NB4 (cell line): ENCODE measurements at regions not wholly inside any gene's neighbourhood (a gene's known extent, or its start where the extent isn't known, plus 50 kb on each side); places are given as distances from the start of the nearest gene placed in this dataset.

Source experiments
- MYC ChIP-seq: IDR thresholded peaks from 2 replicates; pipeline ENCODE4 v1.6.1; 2011; ENCODE audit warnings: low read depth, low read length
- POLR2A ChIP-seq: IDR thresholded peaks from 2 replicates; pipeline ENCODE4 v1.6.1; 2011; ENCODE audit warnings: mild to moderate bottlenecking; ENCODE audit not compliant: insufficient read length; ENCODE audit errors: extremely low read depth
- TF ChIP-seq, protein P1 (sequence below): IDR thresholded peaks from 2 replicates; pipeline ENCODE4 v1.6.1; 2011; ENCODE audit warnings: low read depth, low read length
- TF ChIP-seq, protein P2 (sequence below): IDR thresholded peaks from one replicate; pipeline ENCODE4 v1.5.1; 2012; ENCODE audit warnings: low read depth, low read length

DNA sequence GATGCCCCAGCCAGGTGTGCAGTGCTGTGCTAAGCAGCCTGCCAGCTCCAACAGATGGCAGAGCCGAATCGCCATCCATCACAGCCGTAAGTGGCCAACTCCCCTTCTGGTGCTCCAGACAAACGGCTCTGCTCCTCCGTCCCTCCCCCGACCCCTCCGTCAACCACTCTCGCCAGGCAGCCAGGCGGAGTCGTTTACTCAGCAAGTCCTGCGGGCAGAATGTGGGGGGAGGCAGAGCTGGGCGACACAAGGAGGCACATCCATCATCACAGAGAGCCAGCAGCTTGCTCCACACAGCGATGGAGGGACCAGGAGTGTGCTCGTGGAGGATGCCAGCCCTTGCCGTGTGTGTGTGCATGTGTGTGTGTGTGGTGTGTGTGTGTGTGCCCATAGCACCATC, 206.6 kb upstream of the GRIK3 start:
- TF ChIP-seq, protein P1, sequence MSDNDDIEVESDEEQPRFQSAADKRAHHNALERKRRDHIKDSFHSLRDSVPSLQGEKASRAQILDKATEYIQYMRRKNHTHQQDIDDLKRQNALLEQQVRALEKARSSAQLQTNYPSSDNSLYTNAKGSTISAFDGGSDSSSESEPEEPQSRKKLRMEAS: no peak
- TF ChIP-seq, protein P2, sequence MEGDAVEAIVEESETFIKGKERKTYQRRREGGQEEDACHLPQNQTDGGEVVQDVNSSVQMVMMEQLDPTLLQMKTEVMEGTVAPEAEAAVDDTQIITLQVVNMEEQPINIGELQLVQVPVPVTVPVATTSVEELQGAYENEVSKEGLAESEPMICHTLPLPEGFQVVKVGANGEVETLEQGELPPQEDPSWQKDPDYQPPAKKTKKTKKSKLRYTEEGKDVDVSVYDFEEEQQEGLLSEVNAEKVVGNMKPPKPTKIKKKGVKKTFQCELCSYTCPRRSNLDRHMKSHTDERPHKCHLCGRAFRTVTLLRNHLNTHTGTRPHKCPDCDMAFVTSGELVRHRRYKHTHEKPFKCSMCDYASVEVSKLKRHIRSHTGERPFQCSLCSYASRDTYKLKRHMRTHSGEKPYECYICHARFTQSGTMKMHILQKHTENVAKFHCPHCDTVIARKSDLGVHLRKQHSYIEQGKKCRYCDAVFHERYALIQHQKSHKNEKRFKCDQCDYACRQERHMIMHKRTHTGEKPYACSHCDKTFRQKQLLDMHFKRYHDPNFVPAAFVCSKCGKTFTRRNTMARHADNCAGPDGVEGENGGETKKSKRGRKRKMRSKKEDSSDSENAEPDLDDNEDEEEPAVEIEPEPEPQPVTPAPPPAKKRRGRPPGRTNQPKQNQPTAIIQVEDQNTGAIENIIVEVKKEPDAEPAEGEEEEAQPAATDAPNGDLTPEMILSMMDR: no peak
- no peak for TF ChIP-seq POLR2A
- TF ChIP-seq MYC: no peak
